ENCODE measurements at regions not wholly inside any gene's neighbourhood (a gene's known extent, or its start where the extent isn't known, plus 50 kb on each side); places are given as distances from the start of the nearest gene placed in this dataset.

- Histone ChIP-seq H3K36me3 (ENCODE audit: control insufficient read depth, insufficient read depth, low read length) (no peaks in the 10 kb centered on the region), H3K4me3 (ENCODE audit: low read depth, low read length) (no peak overlapping the region), H3K27me3 (ENCODE audit: control insufficient read depth, insufficient read depth, low read length) (no peaks in the 10 kb centered on the region)
- TF ChIP-seq CTCF (IDR thresholded peaks at IDR 0.05; ENCODE audit: insufficient read depth, low read length, severe bottlenecking): no peak
- FAIRE-seq: no peak
- DNase-seq (ENCODE audit: low read depth): no peak
Observed at GRCh38 chr6:120026791-120027190, 677.2 kb upstream of the MAN1A1 start.

GRCh38 chr6:120010075-120010474 lies 660.5 kb upstream of the MAN1A1 start:
- H3K36me3 ChIP-seq (ENCODE audit: control insufficient read depth, insufficient read depth, low read length): no peaks in the 10 kb centered on the region
- TF ChIP-seq CTCF (IDR thresholded peaks at IDR 0.05; ENCODE audit: insufficient read depth, low read length, severe bottlenecking): no peak
- FAIRE-seq: no peak
- DNase-seq (ENCODE audit: low read depth): no peak
- no peak overlapping the region for H3K4me3 ChIP-seq (ENCODE audit: low read depth, low read length)
- H3K27me3 ChIP-seq (ENCODE audit: control insufficient read depth, insufficient read depth, low read length): no peaks in the 10 kb centered on the region

DNA sequence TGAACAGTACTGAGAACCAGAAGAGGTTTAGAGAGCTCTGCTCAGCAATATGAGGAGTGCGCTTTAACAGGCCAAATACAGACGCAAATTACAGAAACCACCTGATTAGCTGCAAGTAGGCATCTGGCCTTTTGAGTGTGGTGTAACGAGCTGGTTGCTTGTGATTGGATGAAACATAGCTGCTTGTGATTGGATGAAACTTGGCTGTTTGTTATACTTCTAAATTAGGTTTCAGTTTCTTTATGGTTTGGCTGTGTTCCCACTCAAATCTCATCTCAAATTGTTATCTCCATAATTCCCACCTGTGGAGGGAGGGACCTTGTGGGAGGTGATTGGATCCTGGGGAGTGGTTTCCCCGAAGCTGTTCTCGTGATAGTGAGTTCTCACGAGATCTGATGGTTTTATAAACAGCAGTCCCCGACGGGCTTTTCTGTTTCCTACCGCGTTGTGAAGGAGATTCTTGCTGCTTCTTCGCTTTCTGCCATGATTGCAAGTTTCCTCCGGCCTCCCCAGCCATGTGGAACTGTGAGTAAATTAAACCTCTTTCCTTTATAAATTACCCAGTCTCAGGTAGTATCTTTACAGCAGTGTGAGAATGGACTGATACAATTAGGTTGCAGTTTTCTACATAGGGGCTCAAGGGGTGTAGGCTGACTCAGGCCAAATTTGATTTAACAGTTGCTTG lies 655.9 kb upstream of the MAN1A1 start:
- H3K4me3 ChIP-seq (ENCODE audit: low read depth, low read length): no peak overlapping the region
- FAIRE-seq: peak; percentile 72
- DNase-seq (ENCODE audit: low read depth): no peak

DNA sequence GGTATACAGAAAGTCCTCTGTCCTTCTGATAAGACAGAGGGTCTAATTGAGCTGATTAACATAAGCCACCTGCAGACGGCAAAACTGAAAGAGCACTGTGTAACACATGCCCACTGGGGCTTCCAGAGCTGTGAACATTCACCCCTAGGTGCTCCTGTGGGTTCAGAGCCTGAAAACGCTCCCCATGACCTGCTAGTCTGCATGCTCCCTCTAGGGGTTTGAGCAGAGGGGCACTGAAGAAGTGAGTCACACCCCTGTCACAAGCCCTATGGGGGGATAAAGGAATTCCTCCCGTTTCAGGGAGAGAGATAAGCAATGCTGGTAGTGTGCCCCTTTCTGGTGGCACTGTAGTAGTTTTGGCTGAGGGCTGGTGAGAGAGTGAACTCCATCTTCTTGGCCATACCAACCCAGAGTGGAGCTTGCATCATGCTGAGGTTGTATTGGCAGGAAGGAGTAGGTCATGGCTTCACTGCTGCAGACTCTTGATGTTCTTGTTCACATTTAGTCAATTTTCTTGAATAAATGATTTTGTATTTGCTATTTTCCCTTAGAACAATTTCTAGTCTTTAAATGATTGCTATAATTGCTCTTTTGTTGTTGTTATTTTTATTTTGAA lies 637.5 kb upstream of the MAN1A1 start:
- FAIRE-seq (peak; percentile 18), DNase-seq (ENCODE audit: low read depth) (no peak)
- TF ChIP-seq CTCF (IDR thresholded peaks at IDR 0.05; ENCODE audit: insufficient read depth, low read length, severe bottlenecking): no peak
- H3K27me3 ChIP-seq (ENCODE audit: control insufficient read depth, insufficient read depth, low read length): no peaks in the 10 kb centered on the region
- H3K36me3 ChIP-seq (ENCODE audit: control insufficient read depth, insufficient read depth, low read length): no peaks in the 10 kb centered on the region
- H3K4me3 ChIP-seq (ENCODE audit: low read depth, low read length): no peak overlapping the region

More for the DNA sequence above, 655.9 kb upstream of the MAN1A1 start:
- Histone ChIP-seq H3K27me3 (ENCODE audit: control insufficient read depth, insufficient read depth, low read length) (no peaks in the 10 kb centered on the region), H3K36me3 (ENCODE audit: control insufficient read depth, insufficient read depth, low read length) (no peaks in the 10 kb centered on the region)
- no peak for TF ChIP-seq CTCF (IDR thresholded peaks at IDR 0.05; ENCODE audit: insufficient read depth, low read length, severe bottlenecking)

DNA sequence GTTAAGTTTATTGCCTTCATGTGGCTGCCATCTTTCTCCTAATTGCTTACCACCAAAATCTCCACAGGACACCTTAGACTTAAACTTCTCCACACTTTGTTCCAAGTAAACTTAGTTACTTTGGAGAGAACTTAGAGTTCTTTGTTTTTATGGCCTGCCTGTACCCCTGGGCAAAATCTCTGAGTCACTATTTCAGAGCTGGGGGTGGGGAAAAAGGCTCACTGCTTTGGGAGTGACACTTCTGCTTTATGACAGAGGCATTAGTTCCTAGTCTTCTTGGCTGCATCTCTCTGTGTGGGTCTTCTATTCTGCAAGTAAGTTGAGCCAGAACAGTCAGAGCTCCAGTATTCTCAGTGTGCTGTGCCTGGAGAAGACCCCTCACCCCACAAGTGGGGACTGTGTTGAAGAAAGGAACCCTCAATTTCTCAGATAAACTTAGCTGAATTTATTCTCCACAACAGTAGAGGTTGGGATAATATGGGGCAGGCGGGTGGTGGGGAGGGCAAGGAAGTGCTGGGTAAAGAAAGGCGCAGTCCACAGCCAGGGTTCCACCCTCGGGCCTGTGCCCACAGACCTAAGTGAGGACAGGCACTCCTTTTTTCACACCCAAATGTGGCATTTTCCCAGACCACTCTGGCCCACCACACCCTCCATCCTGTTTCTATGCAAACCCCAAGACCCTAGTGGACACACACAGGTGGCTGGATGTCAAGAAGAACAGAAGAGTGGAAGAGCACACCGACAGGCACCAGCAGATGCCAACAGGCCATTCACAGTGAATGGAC lies 636.6 kb upstream of the MAN1A1 start:
- Histone ChIP-seq H3K4me3 (ENCODE audit: low read depth, low read length) (no peak overlapping the region), H3K36me3 (ENCODE audit: control insufficient read depth, insufficient read depth, low read length) (no peaks in the 10 kb centered on the region), H3K27me3 (ENCODE audit: control insufficient read depth, insufficient read depth, low read length) (no peaks in the 10 kb centered on the region)
- DNase-seq (ENCODE audit: low read depth) (peak; percentile 43), FAIRE-seq (no peak)
- TF ChIP-seq CTCF (IDR thresholded peaks at IDR 0.05; ENCODE audit: insufficient read depth, low read length, severe bottlenecking): no peak

Measured in bronchial epithelial cell (primary cell).